GM21360 (cell line): ENCODE measurements at regions not wholly inside any gene's neighbourhood (a gene's known extent, or its start where the extent isn't known, plus 50 kb on each side); places are given as distances from the start of the nearest gene placed in this dataset.
"Not testable (repeated sequence)": the region's sequence is repeated elsewhere in the genome, so short reads cannot be mapped to it uniquely, and the experiment has no call there.

ENCODE experiments used
- ATAC-seq: cut with Tn5 transposase; IDR thresholded peaks from one replicate; pipeline ENCODE4 v1.9.1; 2021; ENCODE audit warnings: mild to moderate bottlenecking, moderate library complexity; ENCODE audit not compliant: unreplicated experiment

- ATAC-seq, result no peak
Measured at GRCh38 chr10:64109926-64110495, 588.8 kb downstream of the REEP3 start.

- ATAC-seq, result no peak
Measured at GRCh38 chr10:64112701-64113355, 591.6 kb downstream of the REEP3 start.

GRCh38 chr10:64113375-64113774 is 592.2 kb downstream of the REEP3 start:
- no peak for ATAC-seq

GRCh38 chr10:64113792-64114191 is 592.6 kb downstream of the REEP3 start:
- no peak for ATAC-seq

- no peak for ATAC-seq
Measured at GRCh38 chr10:64115471-64115870, 594.3 kb downstream of the REEP3 start.

GRCh38 chr10:64115908-64116643 is 594.9 kb downstream of the REEP3 start:
- no peak for ATAC-seq

- no peak for ATAC-seq
Measured at GRCh38 chr10:64116707-64117106, 595.5 kb downstream of the REEP3 start.

GRCh38 chr10:64118736-64119135 is 597.5 kb downstream of the REEP3 start:
- ATAC-seq, result no peak

GRCh38 chr10:64120301-64120980 is 599.2 kb downstream of the REEP3 start:
- not testable (repeated sequence) for ATAC-seq

GRCh38 chr10:64130152-64130551 is 609.0 kb downstream of the REEP3 start:
- ATAC-seq, result no peak

- ATAC-seq, result no peak
Measured at GRCh38 chr10:64134676-64135075, 613.5 kb downstream of the REEP3 start.

GRCh38 chr10:64142395-64142794 is 621.2 kb downstream of the REEP3 start:
- no peak for ATAC-seq

- ATAC-seq, result no peak
Measured at GRCh38 chr10:64148607-64149006, 627.4 kb downstream of the REEP3 start.

GRCh38 chr10:64156166-64156565 is 635.0 kb downstream of the REEP3 start:
- ATAC-seq, result no peak

- no peak for ATAC-seq
Measured at GRCh38 chr10:64158551-64158950, 637.4 kb downstream of the REEP3 start.

GRCh38 chr10:64159910-64160872 is 639.0 kb downstream of the REEP3 start:
- ATAC-seq, result no peak

- ATAC-seq, result no peak
Measured at GRCh38 chr10:64170791-64171190, 649.6 kb downstream of the REEP3 start.

GRCh38 chr10:64173826-64174225 is 652.6 kb downstream of the REEP3 start:
- no peak for ATAC-seq

GRCh38 chr10:64174666-64175255 is 653.6 kb downstream of the REEP3 start:
- ATAC-seq, result no peak
